GM19240 (cell line): ENCODE measurements at regions not wholly inside any gene's neighbourhood (a gene's known extent, or its start where the extent isn't known, plus 50 kb on each side); places are given as distances from the start of the nearest gene placed in this dataset.

ENCODE experiments used
- DNase-seq: peaks from one replicate; pipeline ENCODE4 v3.0.0; 2011; ENCODE audit warnings: low spot score; ENCODE audit not compliant: insufficient read length

GRCh38 chr1:229196404-229197264 is 74.3 kb upstream of the RAB4A start:
- DNase-seq = no peak

GRCh38 chr1:229197265-229197585 is 73.7 kb upstream of the RAB4A start:
- no peak for DNase-seq

- no peak for DNase-seq
Observed at GRCh38 chr1:229199261-229200243, 71.4 kb upstream of the RAB4A start.

DNA sequence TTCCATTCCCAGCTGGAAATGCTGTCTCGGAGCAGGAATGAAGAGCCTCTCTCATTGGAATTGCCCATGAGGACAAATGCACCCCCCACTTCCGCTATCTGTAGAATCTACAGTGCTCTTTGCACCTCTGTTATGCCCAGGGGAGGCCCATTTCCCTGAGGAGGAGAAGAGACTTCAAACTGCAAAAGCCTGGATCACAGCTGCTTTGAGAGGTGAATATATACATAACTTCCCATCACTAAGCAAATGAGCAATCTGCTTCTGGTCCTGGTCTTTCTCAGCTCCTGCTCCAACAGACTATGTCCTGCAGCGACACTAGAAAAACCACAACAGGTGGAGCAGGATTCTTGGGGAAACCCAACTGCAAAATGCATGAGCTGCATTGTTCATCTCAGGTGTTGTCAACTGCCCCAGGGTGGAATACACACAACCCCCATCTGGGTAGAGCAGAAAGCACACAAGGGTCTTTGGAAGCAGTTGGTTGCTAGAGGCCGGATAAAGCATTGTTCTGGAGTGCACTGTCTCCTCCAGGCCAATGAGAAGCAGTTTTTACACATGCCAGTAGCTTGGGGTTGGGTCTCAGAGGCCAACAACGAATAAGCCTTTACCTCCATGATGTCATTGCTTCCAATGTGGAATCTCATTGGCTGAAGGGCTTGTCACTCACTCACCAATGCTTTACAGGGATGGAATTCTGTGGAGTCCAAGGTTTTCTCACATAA is 67.7 kb upstream of the RAB4A start:
- DNase-seq = no peak

- no peak for DNase-seq
Observed at GRCh38 chr1:229203991-229204632, 66.8 kb upstream of the RAB4A start.

GRCh38 chr1:229204921-229205777 is 65.8 kb upstream of the RAB4A start:
- no peak for DNase-seq

- DNase-seq = no peak
Observed at GRCh38 chr1:229205854-229206253, 65.1 kb upstream of the RAB4A start.

DNA sequence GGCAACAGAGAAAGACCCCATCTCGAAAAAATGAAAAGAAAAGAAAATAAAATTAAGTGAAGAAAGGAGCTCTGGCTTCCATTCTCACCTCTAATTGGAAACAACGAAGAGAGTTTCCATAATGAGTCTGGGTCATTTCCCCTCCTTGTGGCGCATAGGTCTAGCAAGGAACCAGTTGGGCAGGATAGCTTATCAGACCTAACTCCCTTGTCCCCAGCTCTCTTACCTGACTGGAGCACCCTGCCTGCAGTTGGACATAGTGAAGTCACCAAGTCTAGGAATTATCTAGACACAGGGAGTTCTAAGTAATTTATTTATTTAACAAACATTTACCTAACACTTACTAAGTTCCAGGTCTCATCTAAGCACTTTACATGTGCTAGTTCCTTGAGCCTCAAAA is 63.0 kb upstream of the RAB4A start:
- no peak for DNase-seq

DNA sequence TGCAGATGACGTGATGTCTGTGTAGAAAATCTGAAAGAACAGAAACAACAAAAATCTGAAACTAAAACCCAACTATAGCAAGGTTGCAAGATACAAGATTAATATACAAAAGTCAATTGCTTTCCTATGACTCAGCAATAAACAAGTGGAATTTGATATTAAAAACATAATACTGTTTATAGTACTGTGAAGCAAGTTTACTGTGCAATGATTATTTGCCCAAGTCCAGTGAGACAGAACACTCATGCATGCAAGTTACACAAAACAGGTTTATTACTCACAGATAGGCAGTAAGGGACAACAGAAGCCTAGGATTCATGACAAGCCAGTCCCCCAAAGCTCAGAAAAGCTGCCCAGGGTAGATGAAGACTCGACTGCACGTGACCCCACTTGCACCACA is 62.4 kb upstream of the RAB4A start:
- no peak for DNase-seq

GRCh38 chr1:229209386-229209785 is 61.5 kb upstream of the RAB4A start:
- DNase-seq = no peak

DNA sequence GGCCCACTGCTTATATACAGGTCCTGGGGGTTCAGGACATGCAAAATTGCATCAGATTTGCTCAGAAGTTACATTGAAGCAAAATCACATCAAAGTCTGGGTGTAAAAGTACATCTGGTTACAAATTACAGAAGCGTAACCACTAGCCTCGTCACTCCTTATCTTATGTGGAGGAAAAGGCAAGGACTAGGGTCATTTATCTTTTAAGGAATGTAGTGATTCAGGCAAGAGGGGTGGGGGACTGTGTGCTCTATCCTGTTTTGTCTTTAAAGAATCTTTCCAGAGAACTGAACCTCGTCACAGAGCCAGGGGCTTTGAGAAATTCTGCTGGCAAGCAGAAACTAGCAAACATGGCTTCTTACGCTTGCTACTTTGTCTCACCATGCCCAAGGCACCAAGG is 61.1 kb upstream of the RAB4A start:
- no peak for DNase-seq

GRCh38 chr1:229210844-229211243 is 60.1 kb upstream of the RAB4A start:
- DNase-seq = no peak

GRCh38 chr1:229213797-229214196 is 57.1 kb upstream of the RAB4A start:
- no peak for DNase-seq

DNA sequence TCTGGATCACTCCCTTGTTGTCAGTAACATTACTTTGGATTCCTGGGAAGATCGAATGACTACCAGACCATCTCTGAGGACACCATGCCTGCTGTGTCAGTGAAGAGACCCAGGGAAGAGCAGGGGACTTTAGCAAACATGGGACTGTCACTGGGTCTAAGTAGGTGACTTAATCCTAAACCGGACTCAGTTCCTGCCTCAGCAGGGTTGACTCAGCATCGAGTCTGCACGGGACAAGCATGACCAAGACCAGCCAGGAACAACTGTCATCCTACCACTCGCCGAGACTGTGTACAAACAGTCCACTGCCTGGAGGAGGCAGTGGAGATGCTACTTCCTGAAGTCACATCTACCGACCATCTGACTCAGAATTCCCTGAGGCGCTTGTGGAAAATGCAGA is 53.2 kb upstream of the RAB4A start:
- DNase-seq = no peak

- DNase-seq = no peak
Observed at GRCh38 chr1:229218612-229219025, 52.3 kb upstream of the RAB4A start.

DNA sequence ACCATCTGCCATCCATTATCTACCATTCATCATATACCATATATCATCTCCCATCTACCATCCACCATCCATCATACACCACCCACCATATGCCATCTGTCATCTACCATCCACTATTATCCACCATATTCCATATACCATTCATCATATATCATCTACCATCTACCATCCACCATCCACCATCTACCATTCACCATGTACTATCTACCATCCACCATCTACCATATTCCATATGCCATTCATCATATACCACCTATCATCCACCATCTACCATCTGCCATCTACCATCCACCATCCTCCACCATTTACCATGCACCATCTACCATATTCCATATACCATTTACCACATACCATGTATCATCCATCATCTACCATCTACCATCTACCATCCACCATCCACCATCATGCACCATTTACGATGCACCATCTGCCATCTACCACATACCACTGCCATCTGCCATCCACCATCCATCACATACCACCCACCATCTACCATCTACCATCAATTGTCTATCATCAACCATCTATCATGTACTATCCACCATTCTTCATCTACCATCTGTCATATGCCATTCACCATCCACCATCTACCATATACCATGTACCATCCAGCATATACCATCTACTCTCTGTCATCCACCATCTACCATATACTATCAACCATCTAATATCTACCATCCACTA is 50.6 kb upstream of the RAB4A start:
- no peak for DNase-seq

DNA sequence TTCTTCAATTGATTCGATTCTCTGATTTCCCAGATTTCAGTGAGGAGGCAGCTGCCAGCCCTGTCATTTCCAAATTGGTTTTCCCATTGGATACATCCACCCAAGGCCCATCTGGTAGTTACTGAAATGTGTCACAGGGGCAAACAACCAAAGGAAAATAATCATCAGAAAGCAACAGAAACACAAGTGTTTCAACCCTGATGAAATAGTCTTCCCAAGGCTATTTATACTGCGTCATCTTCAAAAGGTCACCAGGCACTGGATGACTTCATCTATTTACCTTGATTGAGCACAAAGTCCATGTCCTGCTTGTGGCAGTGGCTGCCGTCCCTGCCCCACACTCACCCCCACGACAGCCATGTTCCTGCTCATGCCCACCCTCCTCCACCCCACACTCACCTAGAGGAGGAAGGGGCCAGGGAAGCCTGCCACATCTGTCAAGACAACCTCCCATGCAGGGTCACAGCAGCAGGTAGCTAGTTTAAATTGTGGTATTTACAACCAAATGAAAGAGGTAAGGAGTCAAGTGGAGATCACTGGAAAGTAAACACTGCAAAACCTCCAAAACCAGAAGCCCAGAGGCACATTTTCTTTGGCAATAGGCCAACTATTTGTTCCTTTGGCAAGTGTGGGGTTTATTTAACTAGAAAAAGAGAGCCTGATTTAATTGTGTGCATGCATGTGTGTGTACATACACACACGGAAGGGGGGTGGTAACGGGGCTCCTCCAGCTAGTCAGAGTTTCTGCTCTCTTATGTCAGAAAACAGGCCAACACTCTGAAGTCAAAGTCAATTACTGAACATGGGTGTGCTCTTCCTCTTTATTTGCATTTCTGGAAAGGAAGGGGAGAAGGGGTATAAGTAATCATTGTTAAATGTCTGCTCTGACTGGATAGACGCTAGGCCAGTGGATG is 49.5 kb upstream of the RAB4A start:
- DNase-seq = no peak
